Parathyroid adenoma (tissue), 2 donors: ENCODE measurements at regions not wholly inside any gene's neighbourhood (a gene's known extent, or its start where the extent isn't known, plus 50 kb on each side); places are given as distances from the start of the nearest gene placed in this dataset.

ENCODE experiments used
- H2AFZ ChIP-seq: fragments of 300-600 bp; sonication (generic); one replicate; pipeline ENCODE4 v1.7.0; 2017; ENCODE audit warnings: antibody characterized with exemption, mild to moderate bottlenecking
- H3K27ac ChIP-seq: fragments of 300-600 bp; sonication (generic); one replicate; pipeline ENCODE4 v1.7.0; 2017
- H3K27me3 ChIP-seq: fragments of 300-600 bp; sonication (generic); one replicate; pipeline ENCODE4 v1.7.0; 2017; ENCODE audit warnings: low read length; ENCODE audit not compliant: control insufficient read depth, insufficient read depth
- H3K36me3 ChIP-seq: fragments of 300-600 bp; sonication (generic); one replicate; pipeline ENCODE4 v1.7.0; 2017; ENCODE audit warnings: low read length; ENCODE audit not compliant: control insufficient read depth, insufficient read depth
- H3K4me1 ChIP-seq: fragments of 300-600 bp; sonication (generic); one replicate; pipeline ENCODE4 v1.7.0; 2017; ENCODE audit warnings: control low read depth
- H3K4me2 ChIP-seq: fragments of 300-600 bp; sonication (generic); one replicate; pipeline ENCODE4 v1.7.0; 2017; ENCODE audit warnings: low read length
- H3K4me3 ChIP-seq: fragments of 300-600 bp; sonication (generic); one replicate; pipeline ENCODE4 v1.7.0; 2017; ENCODE audit warnings: low read depth, low read length
- H3K79me2 ChIP-seq: fragments of 300-600 bp; sonication (generic); one replicate; pipeline ENCODE4 v1.7.0; 2017; ENCODE audit warnings: control low read depth
- H3K9ac ChIP-seq: fragments of 300-600 bp; sonication (generic); one replicate; pipeline ENCODE4 v1.7.0; 2017; ENCODE audit warnings: mild to moderate bottlenecking
- H3K9me3 ChIP-seq: fragments of 300-600 bp; sonication (generic); one replicate; pipeline ENCODE4 v1.7.0; 2017; ENCODE audit warnings: low read length; ENCODE audit not compliant: control insufficient read depth
- CTCF ChIP-seq: fragments of 300-600 bp; sonication (generic); IDR thresholded peaks from one replicate; pipeline ENCODE4 v1.7.0; 2017; ENCODE audit warnings: antibody characterized with exemption, mild to moderate bottlenecking
- donor health status: primary hyperparathyroidism.

GRCh38 chr4:25981749-25982148 lies 67.7 kb downstream of the SMIM20 start:
- Histone ChIP-seq H3K9me3 (no peaks in the 10 kb centered on the region), H3K4me2 (no peak overlapping the region), H3K79me2 (no peaks in the 10 kb centered on the region), H2AFZ (no peak overlapping the region), H3K4me3 (no peak overlapping the region), H3K27me3 (no peaks in the 10 kb centered on the region), H3K36me3 (no peaks in the 10 kb centered on the region), H3K27ac (no peak overlapping the region), H3K4me1 (no peaks in the 10 kb centered on the region), H3K9ac (no peak overlapping the region)
- TF ChIP-seq CTCF: no peak

- Histone ChIP-seq H3K79me2 (no peaks in the 10 kb centered on the region), H3K4me2 (no peak overlapping the region), H3K9ac (no peak overlapping the region), H3K36me3 (no peaks in the 10 kb centered on the region), H3K27ac (no peak overlapping the region), H3K4me1 (no peaks in the 10 kb centered on the region), H3K9me3 (no peaks in the 10 kb centered on the region), H3K4me3 (no peak overlapping the region), H3K27me3 (no peaks in the 10 kb centered on the region), H2AFZ (no peak overlapping the region)
- no peak for TF ChIP-seq CTCF
Observed at GRCh38 chr4:25982962-25983361, 68.9 kb downstream of the SMIM20 start.

- Histone ChIP-seq H3K4me3 (no peak overlapping the region), H3K27ac (no peak overlapping the region), H3K4me2 (no peak overlapping the region), H3K9me3 (no peaks in the 10 kb centered on the region), H3K9ac (no peak overlapping the region), H3K36me3 (no peaks in the 10 kb centered on the region), H3K79me2 (no peaks in the 10 kb centered on the region), H3K27me3 (no peaks in the 10 kb centered on the region), H2AFZ (no peak overlapping the region), H3K4me1 (no peaks in the 10 kb centered on the region)
- TF ChIP-seq CTCF: no peak
Observed at GRCh38 chr4:25984266-25984665, 70.2 kb downstream of the SMIM20 start.

GRCh38 chr4:25984796-25985195 lies 70.8 kb downstream of the SMIM20 start:
- TF ChIP-seq CTCF: no peak
- Histone ChIP-seq H2AFZ (no peak overlapping the region), H3K27me3 (no peaks in the 10 kb centered on the region), H3K4me3 (no peak overlapping the region), H3K4me1 (no peaks in the 10 kb centered on the region), H3K9ac (no peak overlapping the region), H3K27ac (no peak overlapping the region), H3K36me3 (no peaks in the 10 kb centered on the region), H3K9me3 (no peaks in the 10 kb centered on the region), H3K79me2 (no peaks in the 10 kb centered on the region), H3K4me2 (no peak overlapping the region)

- Histone ChIP-seq H3K79me2 (no peaks in the 10 kb centered on the region), H3K36me3 (no peaks in the 10 kb centered on the region), H3K9me3 (no peaks in the 10 kb centered on the region), H3K27me3 (no peaks in the 10 kb centered on the region), H3K9ac (no peak overlapping the region), H3K4me2 (no peak overlapping the region), H3K4me1 (no peaks in the 10 kb centered on the region), H3K27ac (no peak overlapping the region), H3K4me3 (no peak overlapping the region), H2AFZ (no peak overlapping the region)
- no peak for TF ChIP-seq CTCF
Observed at GRCh38 chr4:25986807-25987206, 72.8 kb downstream of the SMIM20 start.
